HepG2 (cell line): ENCODE measurements at regions not wholly inside any gene's neighbourhood (a gene's known extent, or its start where the extent isn't known, plus 50 kb on each side); places are given as distances from the start of the nearest gene placed in this dataset.
A peak's percentile ranks its signal among the peaks of the same experiment; 100 is the strongest.

Experiments
- ARID2 ChIP-seq: sonication (generic); formaldehyde crosslinking; IDR thresholded peaks from 2 replicates; pipeline ENCODE4 v1.8.1; 2022; ENCODE audit warnings: mild to moderate bottlenecking, missing genetic modification reagents, borderline replicate concordance
- BHLHE40 ChIP-seq: IDR thresholded peaks from 2 replicates; pipeline ENCODE4 v1.6.1; 2011; ENCODE audit warnings: low read length, improper control_type of control experiment
- FUBP1 ChIP-seq: sonication (generic); formaldehyde crosslinking; IDR thresholded peaks from 2 replicates; pipeline ENCODE4 v1.5.1; 2020; ENCODE audit warnings: missing genetic modification reagents, mild to moderate bottlenecking, borderline replicate concordance
- MXI1 ChIP-seq: IDR thresholded peaks from 3 replicates; pipeline ENCODE4 v1.6.1; 2012; ENCODE audit warnings: low read depth, low read length, inconsistent platforms, borderline replicate concordance
- MZF1 ChIP-seq: sonication (generic); formaldehyde crosslinking; IDR thresholded peaks from 2 replicates; pipeline ENCODE4 v1.8.1; 2023; ENCODE audit warnings: mild to moderate bottlenecking, missing genetic modification reagents, borderline replicate concordance
- PHF20 ChIP-seq: sonication (generic); formaldehyde crosslinking; IDR thresholded peaks from 2 replicates; pipeline ENCODE4 v1.5.0; 2020; ENCODE audit warnings: mild to moderate bottlenecking, missing genetic modification reagents
- RAD21 ChIP-seq: fragments of 450-650 bp; formaldehyde crosslinking; IDR thresholded peaks from 2 replicates; pipeline ENCODE4 v1.5.0; 2020; ENCODE audit warnings: mild to moderate bottlenecking
- TARDBP ChIP-seq: sonication (generic); formaldehyde crosslinking; IDR thresholded peaks from 2 replicates; pipeline ENCODE4 v1.8.0; 2022; ENCODE audit warnings: mild to moderate bottlenecking, missing genetic modification reagents
- THAP8 ChIP-seq: sonication (generic); formaldehyde crosslinking; IDR thresholded peaks from 2 replicates; pipeline ENCODE4 v1.5.1; 2020; ENCODE audit warnings: missing genetic modification reagents, mild to moderate bottlenecking, borderline replicate concordance
- ZBTB10 ChIP-seq: sonication (generic); formaldehyde crosslinking; IDR thresholded peaks from 2 replicates; pipeline ENCODE4 v1.4.0; 2020; ENCODE audit warnings: missing genetic modification reagents, borderline replicate concordance
- ZGPAT ChIP-seq: IDR thresholded peaks from 2 replicates; pipeline ENCODE4 v1.6.1; 2016; ENCODE audit warnings: mild to moderate bottlenecking
- ZNF318 ChIP-seq: sonication (generic); formaldehyde crosslinking; IDR thresholded peaks from 2 replicates; pipeline ENCODE4 v1.4.0; 2020; ENCODE audit warnings: mild to moderate bottlenecking, missing genetic modification reagents
- ZNF546 ChIP-seq: sonication (generic); formaldehyde crosslinking; conservative IDR thresholded peaks from 2 replicates; pipeline ENCODE4 v1.8.1; 2023; ENCODE audit warnings: mild to moderate bottlenecking, missing genetic modification reagents

- TF ChIP-seq ZNF318 (CRISPR knock-in tag) (no peak), PHF20 (CRISPR knock-in tag) (no peak), BHLHE40 (0 out of 2 replicates have a peak, but pooled peaks have one; percentile 30), MXI1 (peak; percentile 19; the same call in 1 of the 3 replicates), ZGPAT (0 out of 2 replicates have a peak, but pooled peaks have one; percentile 28), ZBTB10 (CRISPR knock-in tag) (no peak), THAP8 (CRISPR knock-in tag) (no peak), FUBP1 (CRISPR knock-in tag) (no peak), ZNF546 (CRISPR knock-in tag) (no peak), MZF1 (CRISPR knock-in tag) (no peak), TARDBP (no peak), RAD21 (CRISPR knock-in tag) (peak; percentile 53; the same call in 1 of the 2 replicates), ARID2 (CRISPR knock-in tag) (no peak)
These were observed 194.5 kb downstream of the KATNAL1 start (continued) for GRCh38 chr13:30112602-30113435.
